Tibial nerve (tissue), 3 donors: ENCODE measurements at regions not wholly inside any gene's neighbourhood (a gene's known extent, or its start where the extent isn't known, plus 50 kb on each side); places are given as distances from the start of the nearest gene placed in this dataset.

Experiments
- POLR2A ChIP-seq, 2 donors: fragments of 450-650 bp; IDR thresholded peaks; one replicate each; pipeline ENCODE4 v1.6.1; 2017; ENCODE audit warnings: antibody characterized with exemption in 2 of 2, mild to moderate bottlenecking in 2 of 2, moderate library complexity in 2 of 2
- TF ChIP-seq, protein P1 (sequence below), 5 experiments: fragments of 200-600 bp in 3 of 5; fragments of 450-650 bp in 2 of 5; sonication (generic) in 3 of 5; IDR thresholded peaks; one replicate each; pipeline ENCODE4 v1.5.1; 2016 to 2019; ENCODE audit warnings: antibody characterized with exemption in 5 of 5, mild to moderate bottlenecking in 3 of 5, moderate library complexity in 2 of 5

DNA sequence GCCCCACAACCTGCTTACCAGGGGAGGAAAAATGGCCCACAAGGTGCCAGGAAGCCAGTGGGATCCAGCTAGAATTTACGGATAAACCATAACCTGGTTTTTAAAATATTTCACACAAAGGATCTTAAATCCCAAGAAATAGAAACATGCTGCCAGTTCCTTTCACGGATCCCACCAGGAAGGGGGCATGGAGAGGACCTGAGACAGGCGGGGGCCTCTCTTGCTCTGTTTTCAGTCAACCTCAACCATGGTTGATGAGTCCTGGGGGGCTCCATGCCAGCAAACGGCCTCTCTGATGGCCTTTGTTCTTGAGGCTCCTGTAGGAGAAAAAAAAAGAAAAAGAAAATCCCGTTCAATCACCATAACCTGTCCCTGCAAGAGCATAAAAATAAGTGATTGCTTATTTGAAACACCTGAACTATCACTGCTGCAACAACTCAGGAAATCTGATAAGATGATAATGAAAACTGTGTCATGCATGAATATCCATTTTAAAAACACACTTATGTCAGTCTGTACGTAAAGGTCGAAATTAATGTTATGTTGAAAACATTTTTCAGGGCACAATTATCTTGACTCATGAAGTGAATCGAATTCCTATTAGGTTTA is 125.8 kb upstream of the CST7 start:
- TF ChIP-seq, protein P1, sequence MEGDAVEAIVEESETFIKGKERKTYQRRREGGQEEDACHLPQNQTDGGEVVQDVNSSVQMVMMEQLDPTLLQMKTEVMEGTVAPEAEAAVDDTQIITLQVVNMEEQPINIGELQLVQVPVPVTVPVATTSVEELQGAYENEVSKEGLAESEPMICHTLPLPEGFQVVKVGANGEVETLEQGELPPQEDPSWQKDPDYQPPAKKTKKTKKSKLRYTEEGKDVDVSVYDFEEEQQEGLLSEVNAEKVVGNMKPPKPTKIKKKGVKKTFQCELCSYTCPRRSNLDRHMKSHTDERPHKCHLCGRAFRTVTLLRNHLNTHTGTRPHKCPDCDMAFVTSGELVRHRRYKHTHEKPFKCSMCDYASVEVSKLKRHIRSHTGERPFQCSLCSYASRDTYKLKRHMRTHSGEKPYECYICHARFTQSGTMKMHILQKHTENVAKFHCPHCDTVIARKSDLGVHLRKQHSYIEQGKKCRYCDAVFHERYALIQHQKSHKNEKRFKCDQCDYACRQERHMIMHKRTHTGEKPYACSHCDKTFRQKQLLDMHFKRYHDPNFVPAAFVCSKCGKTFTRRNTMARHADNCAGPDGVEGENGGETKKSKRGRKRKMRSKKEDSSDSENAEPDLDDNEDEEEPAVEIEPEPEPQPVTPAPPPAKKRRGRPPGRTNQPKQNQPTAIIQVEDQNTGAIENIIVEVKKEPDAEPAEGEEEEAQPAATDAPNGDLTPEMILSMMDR (IDR thresholded peaks at IDR 0.05) = no peak
- no peak for TF ChIP-seq POLR2A (IDR thresholded peaks at IDR 0.05)
